PFSK-1 (cell line): ENCODE measurements at regions not wholly inside any gene's neighbourhood (a gene's known extent, or its start where the extent isn't known, plus 50 kb on each side); places are given as distances from the start of the nearest gene placed in this dataset.

Experiments
- POLR2AphosphoS5 ChIP-seq: IDR thresholded peaks from 2 replicates; pipeline ENCODE4 v1.6.1; 2012; ENCODE audit warnings: low read depth, mild to moderate bottlenecking, control low read depth, low read length, moderate library complexity
- REST ChIP-seq, 2 experiments: IDR thresholded peaks; 2 replicates each; pipeline versions ENCODE4 v1.6.1 to v1.8.0; 2011 to 2012; ENCODE audit warnings: low read depth in 2 of 2, low read length in 2 of 2, control low read depth in 1 of 2, inconsistent platforms in 1 of 2, mild to moderate bottlenecking in 1 of 2, moderate library complexity in 1 of 2; ENCODE audit not compliant: insufficient read depth in 1 of 2
- SIN3A ChIP-seq: IDR thresholded peaks from 2 replicates; pipeline ENCODE4 v1.6.1; 2012; ENCODE audit warnings: mild to moderate bottlenecking, low read length, moderate library complexity, borderline replicate concordance; ENCODE audit not compliant: insufficient read depth

- TF ChIP-seq SIN3A (no peak), POLR2AphosphoS5 (no peak), REST (IDR thresholded peaks at IDR 0.05; ENCODE audit: insufficient read depth in 1 of 2, low read depth in 2 of 2, low read length in 2 of 2) (no peak)
Measured at GRCh38 chr4:164293743-164294142, 460.2 kb upstream of the SMIM31 start.
